ENCODE measurements at regions not wholly inside any gene's neighbourhood (a gene's known extent, or its start where the extent isn't known, plus 50 kb on each side); places are given as distances from the start of the nearest gene placed in this dataset.
"Not testable (repeated sequence)": the region's sequence is repeated elsewhere in the genome, so short reads cannot be mapped to it uniquely, and the experiment has no call there.

DNA sequence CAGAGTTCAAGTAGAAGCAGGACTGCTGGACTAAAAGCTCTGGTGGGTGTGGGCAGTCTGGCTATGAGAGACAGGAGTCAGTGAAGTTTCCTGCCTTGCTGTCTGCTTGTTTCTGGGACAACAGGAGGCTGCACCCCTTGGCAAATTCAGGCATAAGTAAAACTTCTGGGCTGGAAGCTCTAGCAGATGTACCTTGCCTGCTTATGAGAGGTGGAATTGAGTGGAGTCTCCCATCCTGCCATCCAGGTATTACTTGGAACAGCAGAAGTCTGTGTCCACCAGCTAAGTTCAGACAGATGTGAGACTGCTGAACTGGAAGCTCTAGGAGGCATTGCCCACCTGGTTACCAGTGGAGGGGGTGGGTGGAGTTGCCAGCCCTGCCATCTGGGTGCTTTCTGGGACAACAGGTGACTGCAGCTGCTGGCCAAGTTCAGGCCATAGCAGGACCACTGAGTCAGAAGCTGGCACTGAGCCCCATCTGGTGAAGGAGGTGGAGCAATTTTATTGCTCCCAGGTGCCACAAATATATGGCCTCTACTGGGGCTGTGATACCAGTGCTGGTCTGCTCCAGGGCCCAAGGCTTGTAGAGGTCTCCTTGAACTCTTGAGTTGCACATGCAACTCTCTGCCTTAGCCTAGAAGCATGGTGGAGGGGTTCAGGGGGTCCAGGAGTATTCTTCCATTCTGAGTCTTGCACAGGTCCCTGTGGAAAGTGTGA, 199.4 kb upstream of the FN1 start:
- TF ChIP-seq, protein P1, sequence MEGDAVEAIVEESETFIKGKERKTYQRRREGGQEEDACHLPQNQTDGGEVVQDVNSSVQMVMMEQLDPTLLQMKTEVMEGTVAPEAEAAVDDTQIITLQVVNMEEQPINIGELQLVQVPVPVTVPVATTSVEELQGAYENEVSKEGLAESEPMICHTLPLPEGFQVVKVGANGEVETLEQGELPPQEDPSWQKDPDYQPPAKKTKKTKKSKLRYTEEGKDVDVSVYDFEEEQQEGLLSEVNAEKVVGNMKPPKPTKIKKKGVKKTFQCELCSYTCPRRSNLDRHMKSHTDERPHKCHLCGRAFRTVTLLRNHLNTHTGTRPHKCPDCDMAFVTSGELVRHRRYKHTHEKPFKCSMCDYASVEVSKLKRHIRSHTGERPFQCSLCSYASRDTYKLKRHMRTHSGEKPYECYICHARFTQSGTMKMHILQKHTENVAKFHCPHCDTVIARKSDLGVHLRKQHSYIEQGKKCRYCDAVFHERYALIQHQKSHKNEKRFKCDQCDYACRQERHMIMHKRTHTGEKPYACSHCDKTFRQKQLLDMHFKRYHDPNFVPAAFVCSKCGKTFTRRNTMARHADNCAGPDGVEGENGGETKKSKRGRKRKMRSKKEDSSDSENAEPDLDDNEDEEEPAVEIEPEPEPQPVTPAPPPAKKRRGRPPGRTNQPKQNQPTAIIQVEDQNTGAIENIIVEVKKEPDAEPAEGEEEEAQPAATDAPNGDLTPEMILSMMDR (IDR thresholded peaks at IDR 0.05; ENCODE audit: insufficient read depth, low read length, severe bottlenecking) = no peak
- Histone ChIP-seq H3K27me3 (ENCODE audit: control insufficient read depth, insufficient read depth, low read length) (no peaks in the 10 kb centered on the region), H3K4me3 (ENCODE audit: low read depth, low read length) (no peak overlapping the region), H3K36me3 (ENCODE audit: control insufficient read depth, insufficient read depth, low read length) (no peaks in the 10 kb centered on the region)
- FAIRE-seq (no peak), DNase-seq (ENCODE audit: low read depth) (peak; percentile 29)

DNA sequence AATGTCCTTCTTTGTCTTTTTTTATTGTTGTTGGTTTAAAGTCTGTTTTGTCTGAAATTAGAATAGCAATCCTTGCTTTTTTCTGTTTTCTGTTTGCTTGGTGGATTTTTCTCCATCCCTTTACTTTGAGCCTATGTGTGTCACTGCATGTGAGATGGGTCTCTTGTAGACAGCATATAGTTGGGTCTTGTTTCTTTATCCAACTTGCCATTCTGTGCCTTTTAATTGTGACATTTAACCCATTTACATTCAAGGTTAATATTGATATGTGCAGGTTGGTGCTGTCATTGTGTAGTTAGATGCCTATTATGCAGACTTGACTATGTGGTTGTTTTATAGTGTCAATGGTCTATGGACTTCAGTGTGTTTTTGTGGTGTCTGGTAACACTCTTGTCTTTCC, 197.5 kb upstream of the FN1 start:
- peak; percentile 7 for FAIRE-seq
- DNase-seq (ENCODE audit: low read depth) = no peak
- no peak overlapping the region for H3K4me3 ChIP-seq (ENCODE audit: low read depth, low read length)
- TF ChIP-seq, protein P1 (IDR thresholded peaks at IDR 0.05; ENCODE audit: insufficient read depth, low read length, severe bottlenecking) = no peak
- no peaks in the 10 kb centered on the region for H3K36me3 ChIP-seq (ENCODE audit: control insufficient read depth, insufficient read depth, low read length)
- H3K27me3 ChIP-seq (ENCODE audit: control insufficient read depth, insufficient read depth, low read length) = no peaks in the 10 kb centered on the region

DNA sequence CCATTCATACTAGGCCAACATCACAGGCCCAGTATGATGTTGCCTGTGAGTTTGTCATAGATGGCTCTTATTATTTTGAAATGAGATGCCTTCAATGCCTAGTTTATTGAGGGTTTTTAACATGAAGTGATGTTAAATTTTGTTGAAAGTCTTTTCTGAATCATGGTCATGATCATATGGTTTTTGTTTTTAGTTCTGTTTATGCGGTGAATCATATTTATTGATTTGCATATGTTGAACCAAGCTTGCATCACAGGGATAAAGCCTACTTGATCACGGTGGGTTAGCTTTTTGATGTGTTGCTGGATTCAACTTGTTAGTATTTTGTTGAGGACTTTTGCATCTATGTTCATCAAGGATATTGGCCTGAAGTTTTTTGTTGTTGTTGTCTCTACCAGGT, 195.8 kb upstream of the FN1 start:
- Histone ChIP-seq H3K4me3 (ENCODE audit: low read depth, low read length) (no peak overlapping the region), H3K36me3 (ENCODE audit: control insufficient read depth, insufficient read depth, low read length) (no peaks in the 10 kb centered on the region), H3K27me3 (ENCODE audit: control insufficient read depth, insufficient read depth, low read length) (no peaks in the 10 kb centered on the region)
- TF ChIP-seq, protein P1 (IDR thresholded peaks at IDR 0.05; ENCODE audit: insufficient read depth, low read length, severe bottlenecking) = no peak
- DNase-seq (ENCODE audit: low read depth) (no peak), FAIRE-seq (no peak)

DNA sequence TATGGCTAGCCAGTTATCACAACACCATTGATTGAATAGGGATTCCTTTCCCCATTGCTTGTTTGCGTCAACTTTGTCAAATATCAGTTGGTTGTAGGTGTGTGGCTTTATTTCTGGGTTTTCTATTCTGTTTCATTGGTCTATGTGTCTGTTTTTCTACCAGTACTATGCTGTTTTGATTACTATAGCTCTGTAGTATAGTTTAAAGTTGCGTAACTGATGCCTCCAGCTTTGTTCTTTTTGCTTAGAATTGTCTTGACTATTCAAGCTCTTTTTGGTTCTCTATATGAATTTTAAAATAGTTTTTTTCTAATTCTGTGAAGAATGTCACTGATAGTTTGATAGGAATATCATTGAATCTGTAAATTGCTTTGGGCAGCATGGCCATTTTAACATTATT, 194.9 kb upstream of the FN1 start:
- not testable (repeated sequence) for H3K36me3 ChIP-seq (ENCODE audit: control insufficient read depth, insufficient read depth, low read length); H3K27me3 ChIP-seq (ENCODE audit: control insufficient read depth, insufficient read depth, low read length); H3K4me3 ChIP-seq (ENCODE audit: low read depth, low read length); DNase-seq (ENCODE audit: low read depth); FAIRE-seq

DNA sequence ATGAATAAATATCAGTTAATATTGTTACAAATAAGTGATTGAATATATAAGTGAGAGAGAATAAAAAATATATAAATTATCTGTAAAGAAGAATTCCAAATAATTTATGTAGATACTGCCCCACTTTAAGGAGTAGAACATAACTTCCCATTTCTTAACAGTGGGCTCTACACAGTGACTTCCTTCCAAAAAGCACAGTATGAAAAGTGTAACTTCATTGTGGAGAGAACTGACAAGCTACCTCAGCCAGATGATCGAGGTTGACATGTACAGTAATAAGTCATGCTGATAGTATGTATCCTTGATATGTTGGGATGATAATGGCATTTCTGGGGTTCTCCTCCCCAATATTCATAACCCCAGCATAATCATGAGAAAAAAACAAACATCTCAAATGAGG, 191.9 kb upstream of the FN1 start:
- no peak overlapping the region for H3K4me3 ChIP-seq (ENCODE audit: low read depth, low read length)
- H3K36me3 ChIP-seq (ENCODE audit: control insufficient read depth, insufficient read depth, low read length) = no peaks in the 10 kb centered on the region
- TF ChIP-seq, protein P1 (IDR thresholded peaks at IDR 0.05; ENCODE audit: insufficient read depth, low read length, severe bottlenecking) = no peak
- no peak for DNase-seq (ENCODE audit: low read depth)
- no peaks in the 10 kb centered on the region for H3K27me3 ChIP-seq (ENCODE audit: control insufficient read depth, insufficient read depth, low read length)
- FAIRE-seq = no peak

DNA sequence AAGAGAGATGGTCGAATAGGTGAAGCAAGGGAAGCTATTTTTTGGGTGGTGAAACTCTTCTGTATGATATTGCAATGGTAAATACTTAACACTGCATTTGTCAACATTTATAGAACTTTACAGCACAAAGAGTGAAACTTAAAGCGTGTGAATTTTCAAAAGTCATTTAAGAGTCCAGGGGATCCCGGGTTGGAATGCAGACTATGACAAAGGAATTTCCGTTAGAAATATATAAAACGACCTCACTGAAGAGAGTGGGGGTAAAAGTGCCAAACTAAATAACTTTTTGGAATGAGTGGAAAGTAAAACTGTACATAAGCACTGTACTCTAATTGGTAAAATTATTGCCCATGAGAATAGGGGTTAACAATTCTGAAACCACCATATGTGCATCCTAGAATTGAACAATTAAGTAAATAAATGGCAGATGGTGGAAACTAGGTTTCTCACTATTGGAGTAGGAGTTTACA, 191.0 kb upstream of the FN1 start:
- FAIRE-seq (no peak), DNase-seq (ENCODE audit: low read depth) (no peak)
- H3K4me3 ChIP-seq (ENCODE audit: low read depth, low read length) = no peak overlapping the region
- TF ChIP-seq, protein P1 (IDR thresholded peaks at IDR 0.05; ENCODE audit: insufficient read depth, low read length, severe bottlenecking) = no peak
- H3K36me3 ChIP-seq (ENCODE audit: control insufficient read depth, insufficient read depth, low read length) = no peaks in the 10 kb centered on the region
- H3K27me3 ChIP-seq (ENCODE audit: control insufficient read depth, insufficient read depth, low read length) = no peaks in the 10 kb centered on the region
